Breast epithelium (tissue), 4 donors: ENCODE measurements at regions not wholly inside any gene's neighbourhood (a gene's known extent, or its start where the extent isn't known, plus 50 kb on each side); places are given as distances from the start of the nearest gene placed in this dataset.

ENCODE experiments used
- DNase-seq, 2 donors: peaks; one replicate each; pipeline ENCODE4 v3.0.0-alpha.2; 2019; ENCODE audit warnings: low spot score in 2 of 2
- H3K27ac ChIP-seq, 2 donors: fragments of 200-600 bp; sonication (generic) in 1 of 2; one replicate each; pipeline ENCODE4 v1.5.1; 2016 to 2019; ENCODE audit warnings: mild to moderate bottlenecking in 1 of 2
- H3K27me3 ChIP-seq, 2 donors: fragments of 200-600 bp; sonication (generic) in 1 of 2; one replicate each; pipeline versions ENCODE4 v1.5.1 to v1.6.0; 2017 to 2019; ENCODE audit warnings: control low read depth in 1 of 2, mild to moderate bottlenecking in 1 of 2
- H3K36me3 ChIP-seq: fragments of 200-600 bp; one replicate; pipeline ENCODE4 v1.5.1; 2019
- H3K4me1 ChIP-seq, 2 donors: fragments of 200-600 bp; sonication (generic); one replicate each; pipeline ENCODE4 v1.5.1; 2016 to 2019; ENCODE audit warnings: control low read depth in 1 of 2
- H3K4me3 ChIP-seq, 3 donors: fragments of 200-600 bp; sonication (generic); 1 replicate in 2 of 3; 2 replicates in 1 of 3; pipeline ENCODE4 v1.5.1; 2016 to 2019; ENCODE audit warnings: mild to moderate bottlenecking in 3 of 3, moderate library complexity in 2 of 3
- H3K9me3 ChIP-seq, 2 donors: fragments of 200-600 bp; sonication (generic) in 1 of 2; one replicate each; pipeline ENCODE4 v1.5.1; 2016 to 2019; ENCODE audit warnings: control low read depth in 1 of 2
- CTCF ChIP-seq, 3 donors: fragments of 450-650 bp; IDR thresholded peaks; one replicate each; pipeline ENCODE4 v1.5.1; 2016 to 2017; ENCODE audit warnings: antibody characterized with exemption in 3 of 3, mild to moderate bottlenecking in 3 of 3, moderate library complexity in 3 of 3
- POLR2A ChIP-seq: fragments of 450-650 bp; IDR thresholded peaks from one replicate; pipeline ENCODE4 v1.6.1; 2016; ENCODE audit warnings: antibody characterized with exemption, mild to moderate bottlenecking, moderate library complexity
- POLR2AphosphoS5 ChIP-seq, 3 donors: sonication (generic); formaldehyde crosslinking; IDR thresholded peaks; one replicate each; pipeline ENCODE4 v1.6.1; 2017; ENCODE audit warnings: antibody characterized with exemption in 3 of 3
- intact Hi-C: fragments of 100-400 bp; cut with DNase I; formaldehyde crosslinking; loops from one replicate; pipeline ENCODE4 v1.15.1; 2023; ENCODE audit warnings: low total_unique reads

- Histone ChIP-seq H3K4me3 (no peak overlapping the region), H3K4me1 (no peaks in the 10 kb centered on the region), H3K27me3 (no peaks in the 10 kb centered on the region), H3K36me3 (no peaks in the 10 kb centered on the region), H3K27ac (no peak overlapping the region), H3K9me3 (no peaks in the 10 kb centered on the region)
- no peak for DNase-seq
- TF ChIP-seq POLR2A (no peak), POLR2AphosphoS5 (IDR thresholded peaks at IDR 0.05) (no peak), CTCF (IDR thresholded peaks at IDR 0.05) (no peak)
- intact Hi-C loops, result no loop called here
Measured at GRCh38 chr2:189951791-189952535, 110.6 kb downstream of the MSTN start.

GRCh38 chr2:189943009-189943408 lies 119.5 kb downstream of the MSTN start:
- TF ChIP-seq POLR2AphosphoS5 (IDR thresholded peaks at IDR 0.05) (no peak), CTCF (IDR thresholded peaks at IDR 0.05) (no peak), POLR2A (no peak)
- H3K9me3 ChIP-seq, result peaks cover 19 to 32% of the 10 kb centered on the region in 2 donors
- H3K4me3 ChIP-seq, result no peak overlapping the region
- H3K36me3 ChIP-seq, result no peaks in the 10 kb centered on the region
- no peaks in the 10 kb centered on the region for H3K4me1 ChIP-seq
- no peak overlapping the region for H3K27ac ChIP-seq
- DNase-seq, result no peak
- intact Hi-C loops, result no loop called here
- no peaks in the 10 kb centered on the region for H3K27me3 ChIP-seq

- no peak overlapping the region for H3K27ac ChIP-seq
- intact Hi-C loops, result no loop called here
- no peak for DNase-seq
- H3K9me3 ChIP-seq, result peaks cover 19 to 32% of the 10 kb centered on the region in 2 donors
- H3K27me3 ChIP-seq, result no peaks in the 10 kb centered on the region
- H3K4me3 ChIP-seq, result no peak overlapping the region
- no peak for TF ChIP-seq CTCF (IDR thresholded peaks at IDR 0.05)
- no peaks in the 10 kb centered on the region for H3K4me1 ChIP-seq
- H3K36me3 ChIP-seq, result no peaks in the 10 kb centered on the region
Measured at GRCh38 chr2:189940913-189941312, 121.6 kb downstream of the MSTN start.

GRCh38 chr2:189937691-189938090 lies 124.8 kb downstream of the MSTN start:
- peaks cover 9 to 21% of the 10 kb centered on the region in 2 donors for H3K9me3 ChIP-seq
- TF ChIP-seq POLR2A (no peak), CTCF (IDR thresholded peaks at IDR 0.05) (no peak), POLR2AphosphoS5 (IDR thresholded peaks at IDR 0.05) (no peak)
- H3K27ac ChIP-seq, result no peak overlapping the region
- DNase-seq, result no peak
- no peak overlapping the region for H3K4me3 ChIP-seq
- no peaks in the 10 kb centered on the region for H3K36me3 ChIP-seq
- intact Hi-C loops, result no loop called here
- H3K27me3 ChIP-seq, result no peaks in the 10 kb centered on the region
- H3K4me1 ChIP-seq, result no peaks in the 10 kb centered on the region

GRCh38 chr2:189933911-189934399 lies 128.6 kb downstream of the MSTN start:
- no peak overlapping the region for H3K4me3 ChIP-seq
- H3K27ac ChIP-seq, result no peak overlapping the region
- no peaks in the 10 kb centered on the region for H3K9me3 ChIP-seq
- no peaks in the 10 kb centered on the region for H3K4me1 ChIP-seq
- DNase-seq, result no peak
- H3K27me3 ChIP-seq, result no peaks in the 10 kb centered on the region
- intact Hi-C loops, result no loop called here
- H3K36me3 ChIP-seq, result no peaks in the 10 kb centered on the region
- no peak for TF ChIP-seq POLR2AphosphoS5 (IDR thresholded peaks at IDR 0.05)
- no peak for TF ChIP-seq CTCF (IDR thresholded peaks at IDR 0.05)
- no peak for TF ChIP-seq POLR2A
